G401 (cell line): ENCODE measurements at regions not wholly inside any gene's neighbourhood (a gene's known extent, or its start where the extent isn't known, plus 50 kb on each side); places are given as distances from the start of the nearest gene placed in this dataset.
"Not testable (repeated sequence)": the region's sequence is repeated elsewhere in the genome, so short reads cannot be mapped to it uniquely, and the experiment has no call there.

Experiments used
- DNase-seq: peaks from one replicate; pipeline ENCODE4 v3.0.0-alpha.2; 2015; ENCODE audit warnings: low spot score
- in situ Hi-C: cut with HindIII; loops from 2 replicates; pipeline ENCODE4 v1.10.0; 2016; ENCODE audit warnings: low sequenced_read_pairs, mixed read lengths

DNA sequence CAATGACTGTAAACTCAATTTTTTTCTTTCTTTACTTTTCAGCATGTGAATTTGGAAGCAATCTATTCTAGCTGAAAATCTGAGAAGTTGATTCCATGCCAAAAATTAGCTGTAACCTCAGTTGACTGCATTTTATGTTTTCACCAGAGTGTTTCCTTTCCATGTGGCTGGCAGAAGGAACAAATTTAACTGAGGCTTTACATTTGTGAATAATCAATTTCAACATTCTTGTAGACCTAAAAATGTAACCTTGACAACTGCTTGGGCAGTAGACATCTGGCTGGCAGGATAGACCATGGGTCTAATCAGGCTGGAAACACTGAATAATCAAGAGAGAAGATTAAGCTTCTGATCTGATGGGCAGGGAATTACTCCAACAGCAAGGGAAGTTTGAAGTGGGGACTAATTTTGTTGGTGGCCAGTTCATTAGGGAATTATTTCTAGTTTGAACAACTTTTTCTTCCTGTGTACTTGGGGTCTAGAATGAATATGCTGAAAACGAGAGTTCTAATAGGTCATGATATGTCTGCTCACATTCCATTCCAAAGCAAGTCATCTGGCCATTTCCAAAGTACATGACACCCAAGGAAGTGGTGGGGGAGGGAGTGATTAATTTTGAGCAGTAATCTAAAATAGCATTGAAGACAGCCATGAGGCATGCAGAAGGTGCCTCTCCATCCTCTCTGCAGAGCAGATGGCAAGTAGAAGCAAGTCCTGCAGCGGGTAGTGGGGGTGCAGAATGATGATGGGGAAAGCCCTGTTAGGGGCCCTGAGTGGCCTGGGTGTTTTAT, 68.2 kb downstream of the ATP23 start:
- in situ Hi-C loops: no loop called here
- no peak for DNase-seq

DNA sequence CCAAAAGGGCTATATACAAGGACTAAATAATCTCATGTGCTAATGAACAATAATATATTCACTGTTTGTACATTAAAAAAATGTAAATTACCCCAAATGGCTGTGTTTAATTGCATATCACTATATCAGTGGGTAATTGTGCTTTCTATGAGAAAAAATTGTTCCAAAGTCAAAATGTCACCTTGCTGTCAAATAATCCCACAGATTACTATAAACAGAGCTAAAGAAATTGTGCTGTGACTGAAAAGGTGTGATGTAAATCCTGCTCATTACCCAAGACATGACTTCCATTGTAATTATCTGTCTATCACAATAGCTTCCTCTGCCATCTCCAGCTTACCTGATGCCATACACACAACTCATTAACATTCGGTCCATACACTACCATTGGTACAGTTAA, 70.3 kb downstream of the ATP23 start:
- in situ Hi-C loops: no loop called here
- DNase-seq: no peak

- in situ Hi-C loops, DNase-seq: not testable (repeated sequence)
Observed at GRCh38 chr12:58022379-58023020, 81.1 kb downstream of the ATP23 start.

DNA sequence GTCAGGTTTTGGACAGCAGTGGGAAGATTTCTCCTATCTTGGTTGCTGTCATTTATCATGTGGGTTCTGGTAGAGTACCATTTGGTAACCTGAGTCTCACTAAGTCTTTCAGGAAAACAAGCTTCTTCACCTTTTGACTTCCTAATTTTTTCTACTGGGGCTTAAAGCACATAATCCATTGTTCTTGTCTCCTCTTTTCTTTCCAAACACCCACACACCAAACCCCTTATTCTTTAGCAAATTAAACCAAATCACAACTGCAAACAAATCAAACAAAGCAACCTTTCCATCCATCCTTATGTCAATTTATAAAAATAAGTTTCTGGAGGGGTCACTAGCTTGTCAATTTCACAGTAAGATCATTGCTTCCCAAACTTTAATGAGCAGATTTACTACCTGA, 84.1 kb downstream of the ATP23 start:
- DNase-seq: no peak
- in situ Hi-C loops: no loop called here

- in situ Hi-C loops: no loop called here
- DNase-seq: no peak
Observed at GRCh38 chr12:58026426-58026825, 85.1 kb downstream of the ATP23 start.

GRCh38 chr12:58026897-58027891, 85.8 kb downstream of the ATP23 start:
- DNase-seq: no peak
- in situ Hi-C loops: no loop called here

DNA sequence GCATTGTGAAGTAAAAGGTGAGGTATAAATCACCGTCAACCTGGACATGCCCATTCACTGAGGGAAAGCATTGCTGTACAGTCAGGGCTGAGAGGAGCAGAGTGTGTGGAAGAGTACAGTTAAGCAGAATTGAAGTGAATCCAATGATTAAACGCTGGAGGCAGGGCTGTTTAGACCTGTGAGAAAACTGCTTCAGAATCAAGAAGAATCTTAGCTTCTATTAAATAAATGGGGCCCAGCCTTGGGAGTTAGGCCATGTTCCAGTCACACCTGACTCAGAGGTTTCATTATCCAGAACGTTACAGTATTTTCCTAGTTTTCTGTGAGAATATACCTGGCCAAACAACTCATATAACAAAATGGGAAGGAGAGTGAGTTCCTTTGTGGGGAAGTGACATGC, 86.9 kb downstream of the ATP23 start:
- DNase-seq: no peak
- in situ Hi-C loops: no loop called here

- no peak for DNase-seq
- in situ Hi-C loops: no loop called here
Observed at GRCh38 chr12:58029260-58029659, 87.9 kb downstream of the ATP23 start.

DNA sequence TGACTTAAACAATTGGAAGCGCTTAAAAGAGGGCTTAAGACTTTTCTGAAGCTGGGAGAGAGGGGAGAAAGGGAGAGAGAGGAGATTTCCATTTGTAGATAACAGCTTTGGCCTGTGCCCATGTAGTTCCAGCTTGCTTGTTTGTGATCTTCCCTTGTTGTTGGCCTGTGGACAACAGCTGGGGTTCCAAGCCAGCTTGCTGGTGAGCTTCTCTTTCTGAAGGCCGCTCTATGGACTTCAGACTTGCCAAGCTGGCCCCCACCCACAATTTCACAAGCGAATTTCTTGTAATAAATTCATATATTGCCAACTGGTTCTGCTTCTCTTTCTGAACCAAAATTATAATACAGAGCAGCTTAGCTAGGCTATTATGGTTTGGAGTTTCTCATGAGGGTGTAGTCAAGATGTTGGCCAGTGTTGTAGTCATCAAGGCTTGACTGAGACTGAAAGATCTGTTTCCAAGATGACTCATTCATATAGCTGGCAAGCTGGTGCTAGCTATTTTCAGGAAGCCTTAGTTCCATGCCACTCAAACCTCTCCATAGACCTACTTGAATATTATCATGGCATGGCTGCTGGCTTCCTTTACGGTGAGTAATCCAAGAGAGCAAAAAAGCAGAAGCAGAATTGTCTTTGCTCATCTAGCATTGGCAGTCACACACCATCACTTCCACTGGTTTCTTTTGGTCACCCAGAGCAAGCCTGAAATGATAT, 89.4 kb downstream of the ATP23 start:
- in situ Hi-C loops: no loop called here
- no peak for DNase-seq

- in situ Hi-C loops: no loop called here
- DNase-seq: no peak
Observed at GRCh38 chr12:58032156-58032555, 90.8 kb downstream of the ATP23 start.

GRCh38 chr12:58033831-58034230, 92.5 kb downstream of the ATP23 start:
- in situ Hi-C loops: no loop called here

DNA sequence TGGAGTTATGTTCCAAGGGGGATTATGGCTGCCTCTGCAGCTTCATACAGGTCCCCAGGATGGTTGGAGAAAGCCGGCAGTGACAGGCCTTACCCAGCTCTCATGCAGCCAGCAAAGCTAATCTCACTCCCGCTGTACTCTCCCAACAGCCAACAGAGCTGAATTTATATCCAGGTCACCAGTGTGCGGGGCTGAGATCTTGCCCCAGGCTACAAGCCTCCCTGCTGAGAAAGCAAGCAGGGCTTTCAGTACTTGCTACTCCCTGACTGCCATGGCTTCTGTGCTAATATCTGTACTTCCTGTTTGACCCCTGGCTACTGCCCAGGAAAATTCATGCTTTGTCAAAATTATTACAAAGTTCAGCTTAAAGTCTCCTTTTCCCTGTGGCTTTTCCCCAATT, 92.9 kb downstream of the ATP23 start:
- no peak for DNase-seq
- in situ Hi-C loops: no loop called here

More at GRCh38 chr12:58033831-58034230, 92.5 kb downstream of the ATP23 start:
- no peak for DNase-seq

GRCh38 chr12:58034712-58035111, 93.3 kb downstream of the ATP23 start:
- no peak for DNase-seq
- in situ Hi-C loops: no loop called here

DNA sequence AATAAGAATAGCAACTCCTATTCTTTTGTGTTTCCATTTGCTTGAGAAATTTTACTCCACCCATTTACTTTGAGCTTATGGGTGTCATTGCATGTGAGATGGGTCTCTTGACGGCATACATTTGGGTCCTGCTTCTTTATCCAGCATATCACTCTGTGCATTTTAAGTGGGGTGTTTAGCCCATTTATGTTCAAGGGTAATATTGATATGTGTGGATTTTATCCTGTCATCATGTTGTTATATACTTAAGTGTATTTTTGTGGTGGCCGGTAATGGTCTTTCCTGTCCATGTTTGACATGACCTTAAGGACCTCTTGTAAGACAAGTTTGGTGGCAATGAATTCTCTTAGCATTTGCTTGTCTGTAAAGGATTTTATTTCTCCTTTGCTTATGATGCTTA, 100.1 kb downstream of the ATP23 start:
- in situ Hi-C loops: no loop called here
- no peak for DNase-seq

GRCh38 chr12:58044966-58045365, 103.6 kb downstream of the ATP23 start:
- DNase-seq: no peak
- in situ Hi-C loops: no loop called here

DNA sequence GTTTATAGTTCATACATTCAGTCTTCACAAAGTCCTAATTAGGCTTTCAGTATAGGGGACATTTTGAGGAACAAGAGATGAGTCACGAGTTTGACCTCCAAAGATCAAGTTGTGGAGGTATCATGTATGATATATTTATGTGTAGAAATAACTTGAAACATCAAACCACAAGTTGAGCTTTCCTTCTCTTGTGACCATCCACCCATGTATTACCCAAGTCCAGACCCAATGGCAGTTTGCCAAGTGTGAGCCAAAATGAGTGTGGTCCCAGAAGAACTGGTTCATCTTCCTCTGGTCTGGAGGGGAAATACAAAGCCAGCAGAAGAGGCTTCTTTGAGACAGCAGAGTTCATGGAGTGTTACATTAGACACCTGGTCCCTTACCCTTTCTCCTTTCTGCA, 104.9 kb downstream of the ATP23 start:
- DNase-seq: no peak
- in situ Hi-C loops: no loop called here

- in situ Hi-C loops: no loop called here
Observed at GRCh38 chr12:58051378-58051777, 110.0 kb downstream of the ATP23 start.

GRCh38 chr12:58064666-58065065, 123.3 kb downstream of the ATP23 start:
- DNase-seq: no peak
- in situ Hi-C loops: no loop called here

More at GRCh38 chr12:58051378-58051777, 110.0 kb downstream of the ATP23 start:
- no peak for DNase-seq

GRCh38 chr12:58066296-58066695, 124.9 kb downstream of the ATP23 start:
- in situ Hi-C loops: no loop called here
- DNase-seq: no peak
